Psoas muscle (tissue), 7 donors: ENCODE measurements at regions not wholly inside any gene's neighbourhood (a gene's known extent, or its start where the extent isn't known, plus 50 kb on each side); places are given as distances from the start of the nearest gene placed in this dataset.

Experiments
- ATAC-seq, 4 donors: fragments of 200-7000 bp; cut with Tn5 transposase; one replicate each; pipeline ENCODE4 v1.9.1; 2020; ENCODE audit warnings: moderate library complexity in 3 of 4, mild to moderate bottlenecking in 2 of 4
- DNase-seq, 2 donors: peaks; one replicate each; pipeline ENCODE4 v3.0.0-alpha.2; 2020
- H3K27ac ChIP-seq: fragments of 200-600 bp; one replicate; pipeline ENCODE4 v1.8.0; 2022
- H3K27me3 ChIP-seq, 3 donors: fragments of 200-600 bp in 1 of 3; one replicate each; pipeline versions ENCODE4 v1.6.1 to v1.8.0; 2013 to 2022; ENCODE audit warnings: low read length in 2 of 3, mild to moderate bottlenecking in 2 of 3, moderate library complexity in 1 of 3; ENCODE audit not compliant: insufficient read depth in 3 of 3
- H3K36me3 ChIP-seq, 2 donors: fragments of 200-600 bp in 1 of 2; one replicate each; pipeline versions ENCODE4 v1.6.1 to v1.8.0; 2013 to 2022; ENCODE audit warnings: low read depth in 1 of 2, mild to moderate bottlenecking in 1 of 2, moderate library complexity in 1 of 2; ENCODE audit not compliant: insufficient read depth in 1 of 2
- H3K4me1 ChIP-seq: fragments of 200-600 bp; one replicate; pipeline ENCODE4 v1.8.0; 2022
- H3K4me3 ChIP-seq: fragments of 200-600 bp; one replicate; pipeline ENCODE4 v1.8.0; 2022; ENCODE audit warnings: mild to moderate bottlenecking
- H3K9me3 ChIP-seq: fragments of 200-600 bp; one replicate; pipeline ENCODE4 v1.8.0; 2022
- CTCF ChIP-seq: fragments of 200-600 bp; IDR thresholded peaks from one replicate; pipeline ENCODE4 v1.8.0; 2022; ENCODE audit warnings: antibody characterized with exemption
- WGBS, 3 donors: extraction: QIAGEN DNeasy Blood & Tissue Kit; methylation state at CpG; one replicate each; pipeline versions ENCODE4 v1.1.6 to v1.1.7; 2013; 5-methylcytosine and 5-hydroxymethylcytosine counted together
- intact Hi-C, 2 donors: fragments of 100-400 bp; cut with DNase I; formaldehyde crosslinking; loops; one replicate each; pipeline versions ENCODE4 v1.11.0 to v1.14.2; 2022
- donor health status: healthy with polysubstance abuse.
- donor health status: DM: no; HTN: no; CAD: no; lungs with moderate emphysema.
- donor health status: Bipolar disorder and iron deficiency.
- donor health status: healthy.
- donor health status: DM: yes; HTN: yes; CAD: no.
- donor health status: DM: no; HTN: no; CAD: no.
- donor health status: DM: yes; HTN: yes; CAD: no.

- no peak overlapping the region for H3K27ac ChIP-seq
- H3K4me1 ChIP-seq: no peaks in the 10 kb centered on the region
- H3K4me3 ChIP-seq: no peak overlapping the region
- no peaks in the 10 kb centered on the region for H3K36me3 ChIP-seq
- intact Hi-C loops: no loop called here
- ATAC-seq (no peak), DNase-seq (no peak)
- H3K27me3 ChIP-seq: peaks cover 0 to 29% (median 5%) of the 10 kb centered on the region in 3 donors
- WGBS, 3 donors: 16 to 19% (median 17%) methylated on average over 3 of the region's 3 CpGs
- H3K9me3 ChIP-seq: no peaks in the 10 kb centered on the region
- no peak for TF ChIP-seq CTCF
Observed at GRCh38 chr1:18564676-18565075, 66.0 kb upstream of the PAX7 start.

- TF ChIP-seq CTCF: no peak
- intact Hi-C loops: no loop called here
- Histone ChIP-seq H3K27me3 (peaks cover 0 to 23% (median 5%) of the 10 kb centered on the region in 3 donors), H3K4me3 (no peak overlapping the region), H3K4me1 (no peaks in the 10 kb centered on the region), H3K27ac (no peak overlapping the region), H3K36me3 (no peaks in the 10 kb centered on the region), H3K9me3 (no peaks in the 10 kb centered on the region)
- DNase-seq (no peak), ATAC-seq (no peak)
- WGBS, 3 donors: 56 to 66% (median 61%) methylated on average over 2 of the region's 2 CpGs
Observed at GRCh38 chr1:18565321-18565720, 65.3 kb upstream of the PAX7 start.

- no peaks in the 10 kb centered on the region for H3K36me3 ChIP-seq
- no peaks in the 10 kb centered on the region for H3K9me3 ChIP-seq
- WGBS, 3 donors: 75 to 91% (median 91%) methylated on average over 2 of the region's 2 CpGs
- ATAC-seq: no peak
- peaks cover 0 to 6% (median 2%) of the 10 kb centered on the region in 3 donors for H3K27me3 ChIP-seq
- H3K4me1 ChIP-seq: no peaks in the 10 kb centered on the region
- no peak overlapping the region for H3K27ac ChIP-seq
- intact Hi-C loops: no loop called here
- no peak for TF ChIP-seq CTCF
- no peak for DNase-seq
- no peak overlapping the region for H3K4me3 ChIP-seq
Observed at GRCh38 chr1:18568489-18568888, 62.2 kb upstream of the PAX7 start.

GRCh38 chr1:18569251-18569650 is 61.4 kb upstream of the PAX7 start:
- intact Hi-C loops: no loop called here

More at GRCh38 chr1:18569251-18569650, 61.4 kb upstream of the PAX7 start:
- H3K4me3 ChIP-seq: no peak overlapping the region
- no peak overlapping the region for H3K27ac ChIP-seq
- 61 to 71% (median 69%) methylated on average over 8 of the region's 8 CpGs for WGBS, 3 donors
- no peak for TF ChIP-seq CTCF
- H3K9me3 ChIP-seq: no peaks in the 10 kb centered on the region
- no peaks in the 10 kb centered on the region for H3K4me1 ChIP-seq
- H3K36me3 ChIP-seq: no peaks in the 10 kb centered on the region
- DNase-seq (no peak), ATAC-seq (no peak)
- H3K27me3 ChIP-seq: peaks cover 0 to 12% (median 2%) of the 10 kb centered on the region in 3 donors
